ENCODE measurements at regions not wholly inside any gene's neighbourhood (a gene's known extent, or its start where the extent isn't known, plus 50 kb on each side); places are given as distances from the start of the nearest gene placed in this dataset.

GRCh38 chr6:130740308-130740707, 86.9 kb upstream of the SMLR1 start:
- ChIA-PET POLR2A (no interaction called here), CTCF (interaction anchor here (1.1 to 3.6 kb wide), 2 partner anchors 42 to 446 kb away, joined by 3 to 18 read pairs; no protein-coding TSS in a partner anchor)
- H3K79me2 ChIP-seq (ENCODE audit: control insufficient read depth, insufficient read depth, low read length) = no peaks in the 10 kb centered on the region
- no TSS peak for BruUV-seq (replicated peaks)
- H3K9me3 ChIP-seq (replicated peaks; ENCODE audit: control insufficient read depth, insufficient read depth, low read length) = no peaks in the 10 kb centered on the region
- no peak overlapping the region for H3K4me2 ChIP-seq (ENCODE audit: insufficient read depth, low read length)
- no peak for DNase-seq (ENCODE audit: low read depth, low spot score)
- H3K4me3 ChIP-seq (replicated peaks in 1 of 3; ENCODE audit: insufficient read depth in 1 of 3, low read depth in 1 of 3, low read length in 3 of 3) = no peak overlapping the region
- H4K20me1 ChIP-seq (replicated peaks; ENCODE audit: control insufficient read depth, extremely low read depth, insufficient read depth, low read length) = no peaks in the 10 kb centered on the region
- H2AFZ ChIP-seq (ENCODE audit: low read depth, low read length) = no peak overlapping the region
- TF ChIP-seq POLR2AphosphoS5 (IDR thresholded peaks at IDR 0.05; ENCODE audit: insufficient read depth, low read depth, low read length) (no peak), MAX (IDR thresholded peaks at IDR 0.05; ENCODE audit: insufficient read depth, insufficient read length) (no peak), FOS (IDR thresholded peaks at IDR 0.05; ENCODE audit: borderline replicate concordance, insufficient read depth, low read length) (no peak), MYC (IDR thresholded peaks at IDR 0.05; ENCODE audit: low read depth, low read length) (no peak), EZH2 (IDR thresholded peaks at IDR 0.05; ENCODE audit: borderline replicate concordance, low read depth, low read length, severe bottlenecking) (no peak), GATA2 (IDR thresholded peaks at IDR 0.05; ENCODE audit: insufficient read depth, insufficient read length, low read depth, low read length) (no peak), POLR2A (IDR thresholded peaks at IDR 0.05; ENCODE audit: low read depth, low read length) (no peak), CTCF (IDR thresholded peaks at IDR 0.05; ENCODE audit: extremely low read depth in 1 of 2, insufficient read depth in 1 of 2, low read depth in 1 of 2, low read length in 2 of 2) (no peak), JUN (IDR thresholded peaks at IDR 0.05; ENCODE audit: borderline replicate concordance, insufficient read depth, insufficient read length, low read depth) (no peak)
- H3K9ac ChIP-seq (replicated peaks; ENCODE audit: extremely low read depth, insufficient read depth, low read length) = no peak overlapping the region
- no peak for FAIRE-seq
- H3K27ac ChIP-seq (ENCODE audit: insufficient read depth, low read depth, low read length) = no peak overlapping the region
- intact Hi-C loops (cut with micrococcal nuclease) (no loop called here), dilution Hi-C loops (cut with MboI; ENCODE audit: extremely low pct_ligation_motif_present, low sequenced_read_pairs) (no loop called here)
- no peaks in the 10 kb centered on the region for H3K9me1 ChIP-seq (replicated peaks; ENCODE audit: control insufficient read depth, extremely low read depth, insufficient read depth, low read length)
- no peaks in the 10 kb centered on the region for H3K36me3 ChIP-seq (ENCODE audit: control insufficient read depth in 2 of 2, extremely low read depth in 1 of 2, insufficient read depth in 2 of 2, low read length in 2 of 2)
- H3K4me1 ChIP-seq (ENCODE audit: control insufficient read depth, extremely low read depth, insufficient read depth, low read length) = no peaks in the 10 kb centered on the region
- H3K27me3 ChIP-seq (ENCODE audit: control insufficient read depth in 2 of 2, insufficient read depth in 2 of 2, low read length in 2 of 2) = peaks cover 0 to 6% of the 10 kb centered on the region in 2 experiments

Measured in endothelial cell of umbilical vein (primary cell).